Calu3 (cell line): ENCODE measurements at regions not wholly inside any gene's neighbourhood (a gene's known extent, or its start where the extent isn't known, plus 50 kb on each side); places are given as distances from the start of the nearest gene placed in this dataset.

Experiments
- BruUV-seq: library from RNA; stranded (reverse); fragments of 400-500 nt; replicated peaks from 2 replicates; lab custom pipeline; 2021; lab: Mats Ljungman, UMichigan
- CTCF ChIA-PET: fragments of 300-600 bp; sonication (Branson Sonifier 250); formaldehyde crosslinking; loops from one replicate; lab custom pipeline; 2022; ENCODE audit warnings: antibody characterized with exemption; lab: Charles Lee
- DNase-seq: peaks from one replicate; pipeline ENCODE4 v3.0.0; 2022
- H3K27ac Mint-ChIP-seq: one replicate; pipeline ENCODE4 v1.8.0; 2022; ENCODE audit warnings: mixed read lengths; ENCODE audit not compliant: unreplicated experiment
- H3K27me3 Mint-ChIP-seq: one replicate; pipeline ENCODE4 v1.8.0; 2022; ENCODE audit warnings: mixed read lengths; ENCODE audit not compliant: unreplicated experiment
- H3K36me3 Mint-ChIP-seq: one replicate; pipeline ENCODE4 v1.8.0; 2022; ENCODE audit warnings: mild to moderate bottlenecking, moderate library complexity, mixed read lengths; ENCODE audit not compliant: insufficient read depth, unreplicated experiment
- H3K4me1 Mint-ChIP-seq: one replicate; pipeline ENCODE4 v1.8.0; 2022; ENCODE audit warnings: mild to moderate bottlenecking, low read depth, mixed read lengths; ENCODE audit not compliant: unreplicated experiment
- H3K4me3 Mint-ChIP-seq: one replicate; pipeline ENCODE4 v1.8.0; 2022; ENCODE audit warnings: mild to moderate bottlenecking, low read depth, moderate library complexity, mixed read lengths; ENCODE audit not compliant: unreplicated experiment
- H3K9me3 Mint-ChIP-seq: one replicate; pipeline ENCODE4 v1.8.0; 2022; ENCODE audit warnings: low read depth, mixed read lengths; ENCODE audit not compliant: unreplicated experiment
- intact Hi-C: fragments of 100-400 bp; cut with micrococcal nuclease; formaldehyde crosslinking; loops from one replicate; pipeline ENCODE4 v1.10.0; 2022; ENCODE audit not compliant: unreplicated experiment
- TF ChIP-seq, protein P1 (sequence below): fragments of 200-600 bp; IDR thresholded peaks from one replicate; pipeline ENCODE4 v1.8.0; 2022; ENCODE audit warnings: antibody characterized with exemption; ENCODE audit not compliant: unreplicated experiment

DNA sequence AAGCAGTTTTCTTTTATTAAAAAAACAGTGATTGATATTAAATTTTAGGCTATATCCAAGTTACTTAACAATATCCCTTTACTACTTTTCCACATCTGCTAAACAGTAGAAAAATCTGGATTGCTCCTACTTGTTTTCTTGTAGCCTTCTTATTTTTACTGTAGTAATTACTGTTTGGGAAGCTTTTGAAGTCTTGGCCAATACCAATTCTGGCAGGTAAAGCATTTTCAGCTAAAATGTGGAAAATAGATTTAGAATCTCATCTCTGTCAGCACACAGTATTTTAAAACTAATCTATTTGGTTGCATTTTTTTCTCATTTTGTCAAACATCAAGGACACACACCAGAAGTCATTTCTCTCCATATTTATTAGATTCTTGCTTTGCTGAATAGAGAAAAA, 1485.7 kb upstream of the PIK3C3 start:
- Mint-ChIP-seq H3K27ac (no peak overlapping the region), H3K4me3 (no peak overlapping the region), H3K36me3 (no peaks in the 10 kb centered on the region), H3K4me1 (no peaks in the 10 kb centered on the region), H3K9me3 (no peaks in the 10 kb centered on the region), H3K27me3 (no peaks in the 10 kb centered on the region)
- DNase-seq: no peak
- TF ChIP-seq, protein P1, sequence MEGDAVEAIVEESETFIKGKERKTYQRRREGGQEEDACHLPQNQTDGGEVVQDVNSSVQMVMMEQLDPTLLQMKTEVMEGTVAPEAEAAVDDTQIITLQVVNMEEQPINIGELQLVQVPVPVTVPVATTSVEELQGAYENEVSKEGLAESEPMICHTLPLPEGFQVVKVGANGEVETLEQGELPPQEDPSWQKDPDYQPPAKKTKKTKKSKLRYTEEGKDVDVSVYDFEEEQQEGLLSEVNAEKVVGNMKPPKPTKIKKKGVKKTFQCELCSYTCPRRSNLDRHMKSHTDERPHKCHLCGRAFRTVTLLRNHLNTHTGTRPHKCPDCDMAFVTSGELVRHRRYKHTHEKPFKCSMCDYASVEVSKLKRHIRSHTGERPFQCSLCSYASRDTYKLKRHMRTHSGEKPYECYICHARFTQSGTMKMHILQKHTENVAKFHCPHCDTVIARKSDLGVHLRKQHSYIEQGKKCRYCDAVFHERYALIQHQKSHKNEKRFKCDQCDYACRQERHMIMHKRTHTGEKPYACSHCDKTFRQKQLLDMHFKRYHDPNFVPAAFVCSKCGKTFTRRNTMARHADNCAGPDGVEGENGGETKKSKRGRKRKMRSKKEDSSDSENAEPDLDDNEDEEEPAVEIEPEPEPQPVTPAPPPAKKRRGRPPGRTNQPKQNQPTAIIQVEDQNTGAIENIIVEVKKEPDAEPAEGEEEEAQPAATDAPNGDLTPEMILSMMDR: no peak
- intact Hi-C loops: no loop called here
- no TSS peak for BruUV-seq
- CTCF ChIA-PET: no interaction called here

- Mint-ChIP-seq H3K27me3 (no peaks in the 10 kb centered on the region), H3K4me3 (no peak overlapping the region), H3K9me3 (peaks cover 3% of the 10 kb centered on the region), H3K27ac (no peak overlapping the region), H3K4me1 (no peaks in the 10 kb centered on the region), H3K36me3 (no peaks in the 10 kb centered on the region)
- intact Hi-C loops: no loop called here
- no TSS peak for BruUV-seq
- TF ChIP-seq, protein P1: no peak
- CTCF ChIA-PET: no interaction called here
- DNase-seq: no peak
These were observed 1491.0 kb upstream of the PIK3C3 start for GRCh38 chr18:40464032-40464431.

GRCh38 chr18:40453903-40454302, 1501.1 kb upstream of the PIK3C3 start:
- Mint-ChIP-seq H3K27ac (no peak overlapping the region), H3K4me1 (no peaks in the 10 kb centered on the region), H3K4me3 (no peak overlapping the region), H3K9me3 (peaks cover 9% of the 10 kb centered on the region), H3K27me3 (peaks cover 10% of the 10 kb centered on the region), H3K36me3 (no peaks in the 10 kb centered on the region)
- CTCF ChIA-PET: no interaction called here
- TF ChIP-seq, protein P1: no peak
- no TSS peak for BruUV-seq
- intact Hi-C loops: no loop called here
- DNase-seq: no peak

- BruUV-seq: no TSS peak
- H3K27ac Mint-ChIP-seq: no peak overlapping the region
- no peaks in the 10 kb centered on the region for H3K36me3 Mint-ChIP-seq
- intact Hi-C loops: no loop called here
- peaks cover 9% of the 10 kb centered on the region for H3K9me3 Mint-ChIP-seq
- TF ChIP-seq, protein P1: no peak
- no peak overlapping the region for H3K4me3 Mint-ChIP-seq
- CTCF ChIA-PET: no interaction called here
- no peak for DNase-seq
- no peaks in the 10 kb centered on the region for H3K4me1 Mint-ChIP-seq
- H3K27me3 Mint-ChIP-seq: peaks cover 10% of the 10 kb centered on the region
These were observed 1502.4 kb upstream of the PIK3C3 start for GRCh38 chr18:40452599-40452998.

DNA sequence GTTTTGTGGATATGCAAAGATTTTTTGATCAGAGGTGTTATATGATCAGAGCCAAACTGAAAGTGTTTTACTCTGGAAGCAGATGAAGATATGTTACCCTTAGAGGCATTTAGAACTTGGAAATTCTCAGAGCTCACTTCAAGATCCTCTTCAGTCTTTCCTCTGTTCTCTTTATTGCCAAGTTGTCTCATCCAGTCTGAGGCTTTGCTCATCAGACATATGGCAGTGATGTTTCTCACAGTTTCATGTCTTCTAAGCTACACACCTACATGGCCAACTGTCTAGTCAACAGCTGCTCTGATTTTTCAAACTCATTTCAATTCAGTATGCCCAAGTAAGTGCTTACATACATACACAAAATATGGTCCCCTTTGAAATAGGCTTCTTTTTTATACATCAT, 1504.3 kb upstream of the PIK3C3 start:
- no TSS peak for BruUV-seq
- Mint-ChIP-seq H3K27ac (no peak overlapping the region), H3K9me3 (peaks cover 9% of the 10 kb centered on the region), H3K27me3 (peaks cover 10% of the 10 kb centered on the region), H3K4me1 (no peaks in the 10 kb centered on the region), H3K36me3 (no peaks in the 10 kb centered on the region), H3K4me3 (no peak overlapping the region)
- DNase-seq: no peak
- intact Hi-C loops: no loop called here
- TF ChIP-seq, protein P1: no peak
- CTCF ChIA-PET: no interaction called here
